DND-41 (cell line): ENCODE measurements at regions not wholly inside any gene's neighbourhood (a gene's known extent, or its start where the extent isn't known, plus 50 kb on each side); places are given as distances from the start of the nearest gene placed in this dataset.

ENCODE experiments used
- ATAC-seq: fragments of 200-7000 bp; cut with Tn5 transposase; 3 replicates; pipeline ENCODE4 v1.9.1; 2021; ENCODE audit warnings: low read depth; ENCODE audit not compliant: insufficient read depth
- DNase-seq: peaks from one replicate; pipeline ENCODE4 v3.0.0-alpha.2; 2020
- H2AFZ ChIP-seq: 2 replicates; pipeline ENCODE4 v1.6.0; 2012; ENCODE audit warnings: low read depth, low read length
- H3K27ac ChIP-seq: 2 replicates; pipeline ENCODE4 v1.5.1; 2012; ENCODE audit warnings: low read length, inconsistent platforms
- H3K27me3 ChIP-seq: fragments of 200-600 bp; sonication (generic); 2 replicates; pipeline ENCODE4 v1.6.0; 2012; ENCODE audit warnings: low read length, mild to moderate bottlenecking, inconsistent platforms; ENCODE audit not compliant: insufficient read depth, poor library complexity
- H3K36me3 ChIP-seq: 2 replicates; pipeline ENCODE4 v1.5.1; 2012; ENCODE audit warnings: low read length, inconsistent platforms; ENCODE audit not compliant: insufficient read depth
- H3K4me1 ChIP-seq: 2 replicates; pipeline ENCODE4 v1.5.1; 2012; ENCODE audit warnings: mild to moderate bottlenecking, low read length; ENCODE audit not compliant: insufficient read depth
- H3K4me2 ChIP-seq: 2 replicates; pipeline ENCODE4 v1.6.0; 2012; ENCODE audit warnings: mild to moderate bottlenecking, moderate library complexity, low read length, inconsistent platforms; ENCODE audit not compliant: insufficient read depth
- H3K4me3 ChIP-seq, 2 experiments: fragments of 200-600 bp in 1 of 2; shearing (Covaris generic) in 1 of 2; 2 replicates each; pipeline ENCODE4 v1.5.1; 2012 to 2016; ENCODE audit warnings: inconsistent platforms in 2 of 2, low read length in 2 of 2, mild to moderate bottlenecking in 2 of 2, low read depth in 1 of 2, moderate library complexity in 1 of 2
- H3K79me2 ChIP-seq: 2 replicates; pipeline ENCODE4 v1.6.0; 2012; ENCODE audit warnings: low read length, inconsistent platforms; ENCODE audit not compliant: insufficient read depth
- H3K9ac ChIP-seq: 2 replicates; pipeline ENCODE4 v1.6.0; 2012; ENCODE audit warnings: low read depth, mild to moderate bottlenecking, inconsistent platforms, low read length, moderate library complexity
- H3K9me3 ChIP-seq: 2 replicates; pipeline ENCODE4 v1.5.1; 2012; ENCODE audit warnings: low read length, moderate library complexity, mild to moderate bottlenecking, inconsistent platforms; ENCODE audit not compliant: insufficient read depth, severe bottlenecking
- H4K20me1 ChIP-seq: 2 replicates; pipeline ENCODE4 v1.6.0; 2012; ENCODE audit warnings: low read length; ENCODE audit not compliant: insufficient read depth
- CTCF ChIP-seq: IDR thresholded peaks from 2 replicates; pipeline ENCODE4 v1.5.1; 2012; ENCODE audit warnings: borderline replicate concordance, low read length, moderate library complexity, mild to moderate bottlenecking; ENCODE audit not compliant: poor library complexity, severe bottlenecking; ENCODE audit errors: extremely low read depth
- EZH2 ChIP-seq: IDR thresholded peaks from 3 replicates; pipeline ENCODE4 v1.6.1; 2012; ENCODE audit warnings: borderline replicate concordance, low read depth, mild to moderate bottlenecking, moderate library complexity, low read length, inconsistent platforms; ENCODE audit not compliant: severe bottlenecking

- no peaks in the 10 kb centered on the region for H3K27me3 ChIP-seq
- H3K9me3 ChIP-seq, result no peaks in the 10 kb centered on the region
- no peak overlapping the region for H2AFZ ChIP-seq
- H4K20me1 ChIP-seq, result no peaks in the 10 kb centered on the region
- no peak overlapping the region for H3K27ac ChIP-seq
- H3K79me2 ChIP-seq, result no peaks in the 10 kb centered on the region
- no peaks in the 10 kb centered on the region for H3K4me1 ChIP-seq
- no peak for TF ChIP-seq CTCF
- no peaks in the 10 kb centered on the region for H3K36me3 ChIP-seq
- DNase-seq (no peak), ATAC-seq (no peak)
- no peak overlapping the region for H3K4me2 ChIP-seq
- H3K4me3 ChIP-seq, result no peak overlapping the region
- no peak overlapping the region for H3K9ac ChIP-seq
Observed at GRCh38 chr16:51244887-51245657, 94.0 kb upstream of the SALL1 start.

GRCh38 chr16:51243936-51244436 lies 92.9 kb upstream of the SALL1 start:
- Histone ChIP-seq H2AFZ (no peak overlapping the region), H3K79me2 (no peaks in the 10 kb centered on the region), H3K4me1 (no peaks in the 10 kb centered on the region), H3K4me3 (no peak overlapping the region), H3K36me3 (no peaks in the 10 kb centered on the region), H3K9me3 (no peaks in the 10 kb centered on the region), H3K4me2 (no peak overlapping the region), H3K27me3 (no peaks in the 10 kb centered on the region), H3K27ac (no peak overlapping the region), H4K20me1 (no peaks in the 10 kb centered on the region), H3K9ac (no peak overlapping the region)
- TF ChIP-seq EZH2, result no peak
- TF ChIP-seq CTCF, result no peak
- ATAC-seq (no peak), DNase-seq (no peak)

- no peak for DNase-seq
- Histone ChIP-seq H3K36me3 (no peaks in the 10 kb centered on the region), H3K4me2 (no peak overlapping the region), H2AFZ (no peak overlapping the region), H3K4me1 (no peaks in the 10 kb centered on the region), H3K9ac (no peak overlapping the region), H3K9me3 (no peaks in the 10 kb centered on the region), H4K20me1 (no peaks in the 10 kb centered on the region), H3K79me2 (no peaks in the 10 kb centered on the region), H3K27me3 (no peaks in the 10 kb centered on the region), H3K27ac (no peak overlapping the region), H3K4me3 (no peak overlapping the region)
- TF ChIP-seq EZH2 (no peak), CTCF (no peak)
- ATAC-seq, result no peak
Observed at GRCh38 chr16:51242296-51242994, 91.4 kb upstream of the SALL1 start.
